Activated naive CD4-positive, alpha-beta T cell treated with anti-CD3 and anti-CD28 coated beads, Interleukin-2, amount 10 ng/mL, durations not matched to agents 7 days and 5 days (primary cell): ENCODE measurements at regions not wholly inside any gene's neighbourhood (a gene's known extent, or its start where the extent isn't known, plus 50 kb on each side); places are given as distances from the start of the nearest gene placed in this dataset.

ENCODE experiments used
- CTCF ChIA-PET: fragments of 350-600 bp; sonication (Branson Sonifier 250); formaldehyde crosslinking; loops from one replicate; lab custom pipeline; 2021; ENCODE audit warnings: antibody characterized with exemption; lab: Charles Lee
- DNase-seq: peaks from one replicate; pipeline ENCODE4 v3.0.0-alpha.2; 2020
- H3K27ac Mint-ChIP-seq: one replicate; pipeline ENCODE4 v1.8.0; 2021; ENCODE audit warnings: mild to moderate bottlenecking, moderate library complexity, mixed read lengths
- H3K27me3 Mint-ChIP-seq: one replicate; pipeline ENCODE4 v1.8.0; 2021; ENCODE audit warnings: mild to moderate bottlenecking, mixed read lengths
- H3K36me3 Mint-ChIP-seq: one replicate; pipeline ENCODE4 v1.8.0; 2021; ENCODE audit warnings: mixed read lengths
- H3K4me1 Mint-ChIP-seq: one replicate; pipeline ENCODE4 v1.8.0; 2021; ENCODE audit warnings: mixed read lengths
- H3K4me3 Mint-ChIP-seq: one replicate; pipeline ENCODE4 v1.8.0; 2021; ENCODE audit warnings: mild to moderate bottlenecking, moderate library complexity, mixed read lengths
- H3K9me3 Mint-ChIP-seq: one replicate; pipeline ENCODE4 v1.8.0; 2021; ENCODE audit warnings: mixed read lengths

- Mint-ChIP-seq H3K4me1 (no peaks in the 10 kb centered on the region), H3K36me3 (no peaks in the 10 kb centered on the region), H3K4me3 (no peak overlapping the region), H3K27ac (no peak overlapping the region), H3K27me3 (peaks cover 9% of the 10 kb centered on the region), H3K9me3 (peaks cover 2% of the 10 kb centered on the region)
- no peak for DNase-seq
- CTCF ChIA-PET: no interaction called here
Observed at GRCh38 chr2:224190234-224190935, 151.3 kb upstream of the SERPINE2 start.

- CTCF ChIA-PET: no interaction called here
- no peak for DNase-seq
- no peak overlapping the region for H3K4me3 Mint-ChIP-seq
- no peak overlapping the region for H3K27ac Mint-ChIP-seq
- H3K27me3 Mint-ChIP-seq: peaks cover 4% of the 10 kb centered on the region
- no peaks in the 10 kb centered on the region for H3K4me1 Mint-ChIP-seq
- no peaks in the 10 kb centered on the region for H3K36me3 Mint-ChIP-seq
- peaks cover 2% of the 10 kb centered on the region for H3K9me3 Mint-ChIP-seq
Observed at GRCh38 chr2:224187220-224187619, 148.1 kb upstream of the SERPINE2 start.

GRCh38 chr2:224185023-224185601, 146.0 kb upstream of the SERPINE2 start:
- Mint-ChIP-seq H3K36me3 (no peaks in the 10 kb centered on the region), H3K27me3 (peaks cover 7% of the 10 kb centered on the region), H3K4me1 (no peaks in the 10 kb centered on the region), H3K4me3 (no peak overlapping the region), H3K27ac (no peak overlapping the region), H3K9me3 (peaks cover 2% of the 10 kb centered on the region)
- DNase-seq: no peak
- CTCF ChIA-PET: no interaction called here

DNA sequence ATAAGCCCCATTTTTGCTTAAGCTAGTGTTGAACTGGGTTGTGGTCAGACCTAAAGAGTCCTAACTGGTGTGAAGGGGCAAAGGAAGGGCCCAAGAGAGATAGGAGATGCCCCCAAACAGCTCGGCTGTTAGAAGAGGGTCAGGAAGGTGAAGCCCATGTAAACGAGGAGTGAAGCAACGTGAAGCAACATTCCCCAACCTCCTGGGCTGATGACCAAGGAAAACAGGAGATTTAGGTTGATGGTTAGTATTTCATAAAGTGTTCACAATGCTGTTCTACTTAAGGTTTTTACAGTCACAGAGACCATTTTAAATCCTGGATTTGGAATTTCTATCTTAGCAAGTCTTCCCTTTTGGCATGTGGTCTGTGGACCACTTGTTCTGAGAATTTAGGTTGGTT, 144.0 kb upstream of the SERPINE2 start:
- CTCF ChIA-PET: no interaction called here
- Mint-ChIP-seq H3K27ac (no peak overlapping the region), H3K4me1 (no peaks in the 10 kb centered on the region), H3K9me3 (peaks cover 2% of the 10 kb centered on the region), H3K36me3 (no peaks in the 10 kb centered on the region), H3K4me3 (no peak overlapping the region), H3K27me3 (peaks cover 7% of the 10 kb centered on the region)
- DNase-seq: no peak

- Mint-ChIP-seq H3K4me1 (no peaks in the 10 kb centered on the region), H3K9me3 (peaks cover under 1% of the 10 kb centered on the region), H3K36me3 (no peaks in the 10 kb centered on the region), H3K4me3 (no peak overlapping the region), H3K27ac (no peak overlapping the region), H3K27me3 (peaks cover 4% of the 10 kb centered on the region)
- CTCF ChIA-PET: interaction anchor here (0.6 kb wide), 1 partner anchor 402 kb away, joined by 3 read pairs; no protein-coding TSS in a partner anchor
- DNase-seq: no peak
Observed at GRCh38 chr2:224182498-224182897, 143.4 kb upstream of the SERPINE2 start.

- no peak overlapping the region for H3K4me3 Mint-ChIP-seq
- no peak for DNase-seq
- no peaks in the 10 kb centered on the region for H3K9me3 Mint-ChIP-seq
- CTCF ChIA-PET: no interaction called here
- H3K4me1 Mint-ChIP-seq: no peaks in the 10 kb centered on the region
- no peaks in the 10 kb centered on the region for H3K36me3 Mint-ChIP-seq
- no peak overlapping the region for H3K27ac Mint-ChIP-seq
- H3K27me3 Mint-ChIP-seq: peaks cover 3% of the 10 kb centered on the region
Observed at GRCh38 chr2:224181534-224182155, 142.6 kb upstream of the SERPINE2 start.

GRCh38 chr2:224180810-224181209, 141.7 kb upstream of the SERPINE2 start:
- Mint-ChIP-seq H3K36me3 (no peaks in the 10 kb centered on the region), H3K27me3 (peaks cover 3% of the 10 kb centered on the region), H3K4me3 (no peak overlapping the region), H3K27ac (no peak overlapping the region), H3K4me1 (no peaks in the 10 kb centered on the region), H3K9me3 (no peaks in the 10 kb centered on the region)
- no peak for DNase-seq
- CTCF ChIA-PET: no interaction called here

DNA sequence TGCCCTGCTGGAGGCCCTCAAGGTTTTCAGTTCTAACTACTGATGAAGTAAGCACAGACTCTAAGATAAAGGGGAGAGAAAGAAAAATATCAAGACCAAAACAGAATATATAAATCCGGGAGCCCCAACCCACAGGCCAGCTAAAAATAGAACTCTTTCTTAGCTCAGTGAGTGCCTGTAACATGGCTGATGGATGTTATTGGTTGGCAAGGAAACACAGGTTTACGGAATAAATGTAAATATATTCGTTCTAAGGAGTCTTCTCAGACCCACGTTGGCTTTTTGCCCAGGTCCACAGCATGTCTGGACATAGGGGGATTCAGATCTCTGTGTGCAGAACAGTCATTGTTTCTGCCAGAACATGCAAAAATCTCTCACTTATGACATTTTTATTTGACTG, 139.0 kb upstream of the SERPINE2 start:
- Mint-ChIP-seq H3K36me3 (no peaks in the 10 kb centered on the region), H3K9me3 (no peaks in the 10 kb centered on the region), H3K4me1 (no peaks in the 10 kb centered on the region), H3K27me3 (peaks cover 3% of the 10 kb centered on the region), H3K4me3 (no peak overlapping the region), H3K27ac (no peak overlapping the region)
- no peak for DNase-seq
- CTCF ChIA-PET: interaction anchor here (0.6 kb wide), 1 partner anchor 350 kb away, joined by 4 read pairs; no protein-coding TSS in a partner anchor

DNA sequence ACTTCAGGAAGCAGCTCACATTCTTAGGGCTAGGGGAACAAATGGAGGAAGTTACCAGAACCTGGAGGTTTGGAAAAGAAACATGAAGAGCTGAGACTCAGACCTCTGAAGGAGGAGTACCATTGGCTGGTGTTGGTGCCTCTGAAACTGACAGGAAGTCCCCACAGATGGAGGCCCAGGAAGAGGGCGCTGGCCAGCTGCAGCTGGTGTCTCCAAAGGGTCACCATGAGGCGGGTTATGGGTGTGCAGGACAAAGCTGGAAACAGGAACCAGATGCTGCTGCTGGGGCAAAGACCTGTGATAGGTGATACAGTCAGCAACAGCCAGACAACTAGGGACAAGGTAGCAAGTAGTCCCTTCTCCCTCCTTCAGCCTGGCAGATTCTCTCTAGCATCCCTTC, 136.5 kb upstream of the SERPINE2 start:
- CTCF ChIA-PET: no interaction called here
- Mint-ChIP-seq H3K9me3 (no peaks in the 10 kb centered on the region), H3K4me3 (no peak overlapping the region), H3K27me3 (no peaks in the 10 kb centered on the region), H3K27ac (no peak overlapping the region), H3K4me1 (no peaks in the 10 kb centered on the region), H3K36me3 (no peaks in the 10 kb centered on the region)
- no peak for DNase-seq

- Mint-ChIP-seq H3K9me3 (no peaks in the 10 kb centered on the region), H3K4me3 (no peak overlapping the region)
- CTCF ChIA-PET: no interaction called here
Observed at GRCh38 chr2:224174990-224175389, 135.9 kb upstream of the SERPINE2 start.

GRCh38 chr2:224174521-224174920, 135.4 kb upstream of the SERPINE2 start:
- CTCF ChIA-PET: no interaction called here
- Mint-ChIP-seq H3K4me1 (no peaks in the 10 kb centered on the region), H3K27me3 (peaks cover 4% of the 10 kb centered on the region), H3K9me3 (no peaks in the 10 kb centered on the region), H3K4me3 (no peak overlapping the region), H3K27ac (no peak overlapping the region), H3K36me3 (no peaks in the 10 kb centered on the region)
- no peak for DNase-seq

More at GRCh38 chr2:224174990-224175389, 135.9 kb upstream of the SERPINE2 start:
- Mint-ChIP-seq H3K27ac (no peak overlapping the region), H3K4me1 (no peaks in the 10 kb centered on the region), H3K36me3 (no peaks in the 10 kb centered on the region), H3K27me3 (no peaks in the 10 kb centered on the region)
- DNase-seq: no peak

- CTCF ChIA-PET: no interaction called here
- peaks cover 5% of the 10 kb centered on the region for H3K27me3 Mint-ChIP-seq
- no peaks in the 10 kb centered on the region for H3K4me1 Mint-ChIP-seq
- H3K4me3 Mint-ChIP-seq: no peak overlapping the region
- no peak overlapping the region for H3K27ac Mint-ChIP-seq
- no peaks in the 10 kb centered on the region for H3K9me3 Mint-ChIP-seq
- H3K36me3 Mint-ChIP-seq: no peaks in the 10 kb centered on the region
- no peak for DNase-seq
Observed at GRCh38 chr2:224173933-224174332, 134.8 kb upstream of the SERPINE2 start.

- no peak for DNase-seq
- Mint-ChIP-seq H3K4me3 (no peak overlapping the region), H3K27ac (no peak overlapping the region), H3K27me3 (peaks cover 5% of the 10 kb centered on the region), H3K4me1 (no peaks in the 10 kb centered on the region), H3K9me3 (no peaks in the 10 kb centered on the region), H3K36me3 (no peaks in the 10 kb centered on the region)
- CTCF ChIA-PET: no interaction called here
Observed at GRCh38 chr2:224173210-224173609, 134.1 kb upstream of the SERPINE2 start.

- CTCF ChIA-PET: no interaction called here
- H3K36me3 Mint-ChIP-seq: no peaks in the 10 kb centered on the region
- no peaks in the 10 kb centered on the region for H3K9me3 Mint-ChIP-seq
- no peak for DNase-seq
- peaks cover 5% of the 10 kb centered on the region for H3K27me3 Mint-ChIP-seq
- no peak overlapping the region for H3K27ac Mint-ChIP-seq
- no peak overlapping the region for H3K4me3 Mint-ChIP-seq
- H3K4me1 Mint-ChIP-seq: no peaks in the 10 kb centered on the region
Observed at GRCh38 chr2:224171226-224171625, 132.1 kb upstream of the SERPINE2 start.

DNA sequence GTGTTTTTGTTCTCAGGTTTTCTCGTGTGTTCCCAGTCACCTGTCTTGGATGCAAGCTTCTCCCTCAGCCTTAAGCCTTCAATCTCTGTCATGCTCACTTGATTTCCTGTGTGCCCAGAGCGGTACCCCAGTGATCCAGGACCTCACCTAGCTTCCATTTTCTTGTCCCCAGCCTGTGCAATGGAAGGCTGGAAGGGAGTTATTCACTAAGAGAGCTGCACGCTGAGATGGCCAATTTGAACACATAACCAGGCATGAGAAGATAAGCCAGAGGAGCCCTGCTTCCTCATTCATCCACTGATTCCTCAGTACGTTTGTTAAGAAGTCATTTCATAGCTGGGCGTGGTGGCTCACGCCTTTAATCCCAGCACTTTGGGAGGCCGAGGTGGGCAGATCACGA, 130.8 kb upstream of the SERPINE2 start:
- Mint-ChIP-seq H3K4me3 (no peak overlapping the region), H3K36me3 (no peaks in the 10 kb centered on the region), H3K27ac (no peak overlapping the region), H3K9me3 (no peaks in the 10 kb centered on the region), H3K27me3 (peaks cover 5% of the 10 kb centered on the region), H3K4me1 (no peaks in the 10 kb centered on the region)
- no peak for DNase-seq
- CTCF ChIA-PET: no interaction called here
